GM18511 (cell line): ENCODE measurements at regions not wholly inside any gene's neighbourhood (a gene's known extent, or its start where the extent isn't known, plus 50 kb on each side); places are given as distances from the start of the nearest gene placed in this dataset.
"Not testable (repeated sequence)": the region's sequence is repeated elsewhere in the genome, so short reads cannot be mapped to it uniquely, and the experiment has no call there.

Experiments used
- ATAC-seq: cut with Tn5 transposase; IDR thresholded peaks from one replicate; pipeline ENCODE4 v1.9.1; 2021; ENCODE audit warnings: mild to moderate bottlenecking, moderate library complexity; ENCODE audit not compliant: unreplicated experiment

GRCh38 chr4:187613089-187613839 lies 382.3 kb upstream of the ZFP42 start:
- no peak for ATAC-seq

GRCh38 chr4:187615972-187616371 lies 379.6 kb upstream of the ZFP42 start:
- ATAC-seq, result no peak

- ATAC-seq, result no peak
Measured at GRCh38 chr4:187617113-187617512, 378.5 kb upstream of the ZFP42 start.

GRCh38 chr4:187618701-187619281 lies 376.8 kb upstream of the ZFP42 start:
- ATAC-seq, result no peak

GRCh38 chr4:187619319-187619718 lies 376.3 kb upstream of the ZFP42 start:
- ATAC-seq, result no peak

GRCh38 chr4:187632260-187632995 lies 363.1 kb upstream of the ZFP42 start:
- ATAC-seq, result no peak

GRCh38 chr4:187633245-187633644 lies 362.3 kb upstream of the ZFP42 start:
- no peak for ATAC-seq

- ATAC-seq, result no peak
Measured at GRCh38 chr4:187656959-187657358, 338.6 kb upstream of the ZFP42 start.

- ATAC-seq, result no peak
Measured at GRCh38 chr4:187663076-187663475, 332.5 kb upstream of the ZFP42 start.

GRCh38 chr4:187664011-187664410 lies 331.6 kb upstream of the ZFP42 start:
- no peak for ATAC-seq

- ATAC-seq, result no peak
Measured at GRCh38 chr4:187665086-187665485, 330.5 kb upstream of the ZFP42 start.

- ATAC-seq, result no peak
Measured at GRCh38 chr4:187666034-187666433, 329.5 kb upstream of the ZFP42 start.

- ATAC-seq, result no peak
Measured at GRCh38 chr4:187666697-187667494, 328.7 kb upstream of the ZFP42 start.

- no peak for ATAC-seq
Measured at GRCh38 chr4:187668526-187669082, 327.0 kb upstream of the ZFP42 start.

- ATAC-seq, result not testable (repeated sequence)
Measured at GRCh38 chr4:187671521-187671920, 324.1 kb upstream of the ZFP42 start.

GRCh38 chr4:187671958-187672357 lies 323.6 kb upstream of the ZFP42 start:
- not testable (repeated sequence) for ATAC-seq

- ATAC-seq, result not testable (repeated sequence)
Measured at GRCh38 chr4:187672526-187672925, 323.0 kb upstream of the ZFP42 start.

GRCh38 chr4:187679450-187679849 lies 316.1 kb upstream of the ZFP42 start:
- no peak for ATAC-seq

GRCh38 chr4:187685247-187685646 lies 310.3 kb upstream of the ZFP42 start:
- no peak for ATAC-seq

GRCh38 chr4:187687697-187688096 lies 307.9 kb upstream of the ZFP42 start:
- ATAC-seq, result no peak

GRCh38 chr4:187692626-187693025 lies 302.9 kb upstream of the ZFP42 start:
- ATAC-seq, result no peak
